GF-D8 (cell line): ENCODE measurements at regions not wholly inside any gene's neighbourhood (a gene's known extent, or its start where the extent isn't known, plus 50 kb on each side); places are given as distances from the start of the nearest gene placed in this dataset.
"Not testable (repeated sequence)": the region's sequence is repeated elsewhere in the genome, so short reads cannot be mapped to it uniquely, and the experiment has no call there.

Experiments
- DNase-seq: peaks from one replicate; lab custom pipeline; 2025; lab: John Stamatoyannopoulos, UW

GRCh38 chrY:20891440-20892160 is 135.7 kb downstream of the RPS4Y2 start:
- no peak for DNase-seq

GRCh38 chrY:20925350-20926091 is 169.6 kb downstream of the RPS4Y2 start:
- DNase-seq = not testable (repeated sequence)

GRCh38 chrY:20929691-20930342 is 173.9 kb downstream of the RPS4Y2 start:
- no peak for DNase-seq

GRCh38 chrY:20936709-20937251 is 180.9 kb downstream of the RPS4Y2 start:
- not testable (repeated sequence) for DNase-seq

- no peak for DNase-seq
These were observed 205.6 kb downstream of the RPS4Y2 start for GRCh38 chrY:20961512-20961911.

GRCh38 chrY:20967828-20968227 is 211.9 kb downstream of the RPS4Y2 start:
- DNase-seq = no peak

- no peak for DNase-seq
These were observed 212.3 kb downstream of the RPS4Y2 start for GRCh38 chrY:20968237-20968636.

GRCh38 chrY:20971371-20971770 is 215.5 kb downstream of the RPS4Y2 start:
- DNase-seq = no peak

- no peak for DNase-seq
These were observed 230.1 kb downstream of the RPS4Y2 start for GRCh38 chrY:20986037-20986436.

GRCh38 chrY:20990123-20990522 is 234.2 kb downstream of the RPS4Y2 start:
- no peak for DNase-seq

- DNase-seq = no peak
These were observed 235.1 kb downstream of the RPS4Y2 start for GRCh38 chrY:20990869-20991548.

GRCh38 chrY:20997355-20997754 is 241.4 kb downstream of the RPS4Y2 start:
- no peak for DNase-seq

GRCh38 chrY:20998016-20998415 is 242.1 kb downstream of the RPS4Y2 start:
- no peak for DNase-seq

- no peak for DNase-seq
These were observed 242.6 kb downstream of the RPS4Y2 start for GRCh38 chrY:20998483-20998882.

- no peak for DNase-seq
These were observed 245.2 kb downstream of the RPS4Y2 start for GRCh38 chrY:21001102-21001501.

- DNase-seq = no peak
These were observed 247.2 kb downstream of the RPS4Y2 start for GRCh38 chrY:21003059-21003458.

- DNase-seq = no peak
These were observed 249.6 kb downstream of the RPS4Y2 start for GRCh38 chrY:21005531-21005930.

GRCh38 chrY:21021811-21022210 is 265.9 kb downstream of the RPS4Y2 start:
- DNase-seq = no peak

- DNase-seq = no peak
These were observed 266.6 kb downstream of the RPS4Y2 start for GRCh38 chrY:21022326-21023044.

- DNase-seq = no peak
These were observed 268.0 kb downstream of the RPS4Y2 start for GRCh38 chrY:21023906-21024305.

- no peak for DNase-seq
These were observed 272.6 kb downstream of the RPS4Y2 start for GRCh38 chrY:21028506-21028905.
